B cell (primary cell): ENCODE measurements at regions not wholly inside any gene's neighbourhood (a gene's known extent, or its start where the extent isn't known, plus 50 kb on each side); places are given as distances from the start of the nearest gene placed in this dataset.

Source experiments
- EZH2 ChIP-seq: IDR thresholded peaks from 2 replicates; pipeline ENCODE4 v1.6.1; 2012; ENCODE audit warnings: borderline replicate concordance, low read depth, mild to moderate bottlenecking, moderate library complexity, low read length; ENCODE audit not compliant: insufficient read depth, poor library complexity, severe bottlenecking
- TF ChIP-seq, protein P1 (sequence below): fragments of 200-600 bp; IDR thresholded peaks from one replicate; pipeline ENCODE4 v1.8.0; 2022; ENCODE audit warnings: antibody characterized with exemption, mild to moderate bottlenecking

DNA sequence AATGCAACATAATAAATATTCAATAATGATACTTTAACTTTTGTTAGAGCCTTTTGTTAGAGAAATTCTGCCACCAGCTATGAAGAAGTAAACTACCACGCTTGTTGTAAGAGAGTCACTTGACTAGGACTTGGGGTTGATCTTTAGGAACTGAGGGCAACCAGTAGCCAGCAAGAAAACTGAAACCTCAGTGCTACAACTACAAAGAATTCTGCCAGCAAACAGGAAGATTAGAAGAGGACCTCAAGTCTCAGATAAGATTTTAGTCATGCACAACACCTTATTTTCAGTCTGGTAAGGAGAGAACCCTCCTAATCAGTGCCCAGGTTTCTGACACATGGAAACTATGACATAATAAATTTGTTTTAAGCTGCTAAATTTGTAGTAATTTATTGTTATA is 498.3 kb upstream of the STEAP1 start:
- TF ChIP-seq, protein P1, sequence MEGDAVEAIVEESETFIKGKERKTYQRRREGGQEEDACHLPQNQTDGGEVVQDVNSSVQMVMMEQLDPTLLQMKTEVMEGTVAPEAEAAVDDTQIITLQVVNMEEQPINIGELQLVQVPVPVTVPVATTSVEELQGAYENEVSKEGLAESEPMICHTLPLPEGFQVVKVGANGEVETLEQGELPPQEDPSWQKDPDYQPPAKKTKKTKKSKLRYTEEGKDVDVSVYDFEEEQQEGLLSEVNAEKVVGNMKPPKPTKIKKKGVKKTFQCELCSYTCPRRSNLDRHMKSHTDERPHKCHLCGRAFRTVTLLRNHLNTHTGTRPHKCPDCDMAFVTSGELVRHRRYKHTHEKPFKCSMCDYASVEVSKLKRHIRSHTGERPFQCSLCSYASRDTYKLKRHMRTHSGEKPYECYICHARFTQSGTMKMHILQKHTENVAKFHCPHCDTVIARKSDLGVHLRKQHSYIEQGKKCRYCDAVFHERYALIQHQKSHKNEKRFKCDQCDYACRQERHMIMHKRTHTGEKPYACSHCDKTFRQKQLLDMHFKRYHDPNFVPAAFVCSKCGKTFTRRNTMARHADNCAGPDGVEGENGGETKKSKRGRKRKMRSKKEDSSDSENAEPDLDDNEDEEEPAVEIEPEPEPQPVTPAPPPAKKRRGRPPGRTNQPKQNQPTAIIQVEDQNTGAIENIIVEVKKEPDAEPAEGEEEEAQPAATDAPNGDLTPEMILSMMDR = no peak
- no peak for TF ChIP-seq EZH2
